SK-N-SH (cell line): ENCODE measurements at regions not wholly inside any gene's neighbourhood (a gene's known extent, or its start where the extent isn't known, plus 50 kb on each side); places are given as distances from the start of the nearest gene placed in this dataset.

ENCODE experiments used
- CTCF ChIA-PET: fragments of 300-600, 350-600 bp; formaldehyde crosslinking; extraction: SDS; loops from one replicate; lab custom pipeline; 2021; lab: Yijun Ruan, JAX
- POLR2A ChIA-PET: fragments of 350-600 bp; sonication (Branson Sonifier 250); formaldehyde crosslinking; extraction: SDS; loops from one replicate; lab custom pipeline; 2020; ENCODE audit warnings: antibody characterized with exemption, inconsistent platforms; lab: Yijun Ruan, JAX
- DNase-seq: peaks from one replicate; pipeline ENCODE4 v3.0.0; 2012
- H2AFZ ChIP-seq: fragments of 200-600 bp; sonication (generic); 2 replicates; pipeline ENCODE4 v1.8.1; 2016; ENCODE audit warnings: antibody characterized with exemption, mild to moderate bottlenecking, low read depth
- H3F3A ChIP-seq: fragments of 200-600 bp; sonication (generic); replicated peaks from 2 replicates; pipeline ENCODE3; 2016; ENCODE audit warnings: antibody characterized with exemption, mild to moderate bottlenecking; ENCODE audit not compliant: insufficient read depth
- H3K27ac ChIP-seq, 2 experiments: fragments of 200-500 bp in 1 of 2; fragments of 200-600 bp in 1 of 2; sonication (Bioruptor generic) in 1 of 2; sonication (generic), shearing (Covaris generic) in 1 of 2; 2 replicates each; pipeline versions ENCODE4 v1.5.1 to v1.6.1; 2014 to 2016; ENCODE audit warnings: low read depth in 2 of 2, inconsistent platforms in 1 of 2, low read length in 1 of 2, mild to moderate bottlenecking in 1 of 2, mixed read lengths in 1 of 2
- H3K27me3 ChIP-seq: fragments of 200-600 bp; sonication (generic), shearing (Covaris generic); 2 replicates; pipeline ENCODE4 v1.6.1; 2016; ENCODE audit warnings: mixed run types; ENCODE audit not compliant: insufficient read depth
- H3K36me3 ChIP-seq, 2 experiments: fragments of 200-500 bp in 1 of 2; fragments of 200-600 bp in 1 of 2; sonication (Bioruptor generic) in 1 of 2; sonication (generic) in 1 of 2; replicated peaks in 1 of 2; 2 replicates each; pipeline versions ENCODE3 to v1.5.1; 2014 to 2016; ENCODE audit warnings: low read length in 1 of 2, mild to moderate bottlenecking in 1 of 2; ENCODE audit not compliant: insufficient read depth in 2 of 2, control insufficient read depth in 1 of 2
- H3K4me1 ChIP-seq, 2 experiments: fragments of 200-500 bp in 1 of 2; fragments of 200-600 bp in 1 of 2; sonication (Bioruptor generic) in 1 of 2; sonication (generic), shearing (Covaris generic) in 1 of 2; 2 replicates each; pipeline versions ENCODE4 v1.5.1 to v1.6.1; 2014 to 2016; ENCODE audit warnings: low read depth in 1 of 2, low read length in 1 of 2, mixed run types in 1 of 2; ENCODE audit not compliant: insufficient read depth in 2 of 2, control insufficient read depth in 1 of 2
- H3K4me2 ChIP-seq: fragments of 200-600 bp; sonication (generic), shearing (Covaris generic); 2 replicates; pipeline ENCODE4 v1.6.1; 2017; ENCODE audit warnings: mixed run types
- H3K4me3 ChIP-seq, 2 experiments: fragments of 200-500 bp in 1 of 2; fragments of 200-600 bp in 1 of 2; sonication (Bioruptor generic) in 1 of 2; sonication (generic), shearing (Covaris generic) in 1 of 2; 2 replicates each; pipeline versions ENCODE4 v1.5.1 to v1.8.1; 2014 to 2016; ENCODE audit warnings: low read depth in 2 of 2, inconsistent platforms in 1 of 2, low read length in 1 of 2, mild to moderate bottlenecking in 1 of 2, mixed read lengths in 1 of 2, moderate library complexity in 1 of 2
- H3K79me2 ChIP-seq: fragments of 200-600 bp; sonication (generic); 2 replicates; pipeline ENCODE4 v1.8.1; 2017; ENCODE audit warnings: mild to moderate bottlenecking; ENCODE audit not compliant: insufficient read depth
- H3K9ac ChIP-seq: fragments of 200-600 bp; sonication (generic); 2 replicates; pipeline ENCODE4 v1.6.1; 2017; ENCODE audit warnings: mixed run types
- H3K9me2 ChIP-seq: fragments of 200-600 bp; sonication (generic); 2 replicates; pipeline ENCODE4 v1.6.1; 2017; ENCODE audit warnings: mixed run types
- H3K9me3 ChIP-seq: fragments of 200-600 bp; sonication (generic); 2 replicates; pipeline ENCODE4 v1.6.1; 2017; ENCODE audit warnings: mixed run types, mild to moderate bottlenecking, moderate library complexity
- H4K20me1 ChIP-seq: fragments of 200-600 bp; sonication (generic); 2 replicates; pipeline ENCODE4 v1.6.1; 2017; ENCODE audit warnings: mild to moderate bottlenecking, mixed run types; ENCODE audit not compliant: insufficient read depth
- ELF1 ChIP-seq: IDR thresholded peaks from 2 replicates; pipeline ENCODE4 v1.4.0; 2012
- FOXM1 ChIP-seq: IDR thresholded peaks from 2 replicates; pipeline ENCODE4 v1.4.0; 2012; ENCODE audit warnings: low read depth, mild to moderate bottlenecking
- MAX ChIP-seq: IDR thresholded peaks from 2 replicates; pipeline ENCODE4 v1.4.0; 2012; ENCODE audit warnings: low read depth
- MEF2A ChIP-seq: IDR thresholded peaks from 2 replicates; pipeline ENCODE4 v1.4.0; 2012; ENCODE audit warnings: low read depth, borderline replicate concordance
- MXI1 ChIP-seq: IDR thresholded peaks from 2 replicates; pipeline ENCODE4 v1.6.1; 2012; ENCODE audit warnings: mild to moderate bottlenecking, low read depth, low read length, improper control_type of control experiment
- NRF1 ChIP-seq: IDR thresholded peaks from 2 replicates; pipeline ENCODE4 v1.6.1; 2012; ENCODE audit warnings: low read depth, mild to moderate bottlenecking, low read length
- SIN3A ChIP-seq: IDR thresholded peaks from 2 replicates; pipeline ENCODE4 v1.6.1; 2012; ENCODE audit warnings: low read depth, mild to moderate bottlenecking, low read length, moderate library complexity, borderline replicate concordance
- SMC3 ChIP-seq: IDR thresholded peaks from 2 replicates; pipeline ENCODE4 v1.6.1; 2012; ENCODE audit warnings: low read depth, low read length, improper control_type of control experiment
- TAF1 ChIP-seq: IDR thresholded peaks from 2 replicates; pipeline ENCODE4 v1.6.1; 2012; ENCODE audit warnings: low read depth, mild to moderate bottlenecking, low read length, moderate library complexity, borderline replicate concordance
- TEAD4 ChIP-seq: IDR thresholded peaks from 2 replicates; pipeline ENCODE4 v1.4.0; 2012; ENCODE audit warnings: mild to moderate bottlenecking, borderline replicate concordance; ENCODE audit not compliant: insufficient read depth
- YY1 ChIP-seq: IDR thresholded peaks from 2 replicates; pipeline ENCODE4 v1.4.0; 2012; ENCODE audit warnings: low read depth, mild to moderate bottlenecking
- ZBTB33 ChIP-seq: IDR thresholded peaks from 2 replicates; pipeline ENCODE4 v1.4.0; 2012; ENCODE audit warnings: low read depth, borderline replicate concordance
- WGBS: methylation state at CpG from one replicate; pipeline ENCODE4 v1.1.6; 2017; ENCODE audit warnings: low lambda C conversion rate; 5-methylcytosine and 5-hydroxymethylcytosine counted together
- TF ChIP-seq, protein P1 (sequence below): fragments of 150-350 bp; IDR thresholded peaks from 2 replicates; pipeline ENCODE4 v1.6.1; 2016; ENCODE audit warnings: mild to moderate bottlenecking, low read depth, low read length
- TF ChIP-seq, protein P2 (sequence below): fragments of 200-600 bp; sonication (generic); IDR thresholded peaks from 2 replicates; pipeline ENCODE4 v1.6.1; 2017; ENCODE audit warnings: antibody characterized with exemption, mild to moderate bottlenecking, moderate library complexity
- TF ChIP-seq, protein P3 (sequence below): IDR thresholded peaks from 2 replicates; pipeline ENCODE4 v1.4.0; 2012; ENCODE audit warnings: low read depth, borderline replicate concordance

GRCh38 chr5:93245226-93245625 is 335.8 kb downstream of the NR2F1-AS1 start:
- Histone ChIP-seq H3K36me3 (no peaks in the 10 kb centered on the region), H3K27ac (no peak overlapping the region), H3K4me2 (no peak overlapping the region), H3K9ac (no peak overlapping the region), H3K9me3 (no peaks in the 10 kb centered on the region), H3K27me3 (no peaks in the 10 kb centered on the region), H3K79me2 (no peaks in the 10 kb centered on the region), H3K4me3 (no peak overlapping the region), H3K9me2 (no peaks in the 10 kb centered on the region), H4K20me1 (no peaks in the 10 kb centered on the region), H2AFZ (no peak overlapping the region; the same call in 1 of the 2 replicates), H3K4me1 (peaks cover 3 to 6% of the 10 kb centered on the region in 2 experiments; a peak in 2 of 4 replicates), H3F3A (no peaks in the 10 kb centered on the region)
- no peak for TF ChIP-seq MEF2A
- no peak for TF ChIP-seq ELF1
- no peak for TF ChIP-seq MXI1
- TF ChIP-seq MAX = no peak
- TF ChIP-seq, protein P1, sequence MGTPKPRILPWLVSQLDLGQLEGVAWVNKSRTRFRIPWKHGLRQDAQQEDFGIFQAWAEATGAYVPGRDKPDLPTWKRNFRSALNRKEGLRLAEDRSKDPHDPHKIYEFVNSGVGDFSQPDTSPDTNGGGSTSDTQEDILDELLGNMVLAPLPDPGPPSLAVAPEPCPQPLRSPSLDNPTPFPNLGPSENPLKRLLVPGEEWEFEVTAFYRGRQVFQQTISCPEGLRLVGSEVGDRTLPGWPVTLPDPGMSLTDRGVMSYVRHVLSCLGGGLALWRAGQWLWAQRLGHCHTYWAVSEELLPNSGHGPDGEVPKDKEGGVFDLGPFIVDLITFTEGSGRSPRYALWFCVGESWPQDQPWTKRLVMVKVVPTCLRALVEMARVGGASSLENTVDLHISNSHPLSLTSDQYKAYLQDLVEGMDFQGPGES = no peak
- TF ChIP-seq FOXM1 = no peak
- TF ChIP-seq TEAD4 = no peak
- no peak for TF ChIP-seq ZBTB33
- no peak for DNase-seq
- ChIA-PET POLR2A (no interaction called here), CTCF (no interaction called here)
- 89% methylated on average over 3 of the region's 3 CpGs for WGBS

- H3K27me3 ChIP-seq = no peaks in the 10 kb centered on the region
- POLR2A ChIA-PET = no interaction called here
- TF ChIP-seq YY1 (no peak), MEF2A (no peak), TAF1 (no peak), ELF1 (no peak), SMC3 (no peak), MXI1 (no peak), SIN3A (no peak), NRF1 (no peak)
- TF ChIP-seq, protein P2, sequence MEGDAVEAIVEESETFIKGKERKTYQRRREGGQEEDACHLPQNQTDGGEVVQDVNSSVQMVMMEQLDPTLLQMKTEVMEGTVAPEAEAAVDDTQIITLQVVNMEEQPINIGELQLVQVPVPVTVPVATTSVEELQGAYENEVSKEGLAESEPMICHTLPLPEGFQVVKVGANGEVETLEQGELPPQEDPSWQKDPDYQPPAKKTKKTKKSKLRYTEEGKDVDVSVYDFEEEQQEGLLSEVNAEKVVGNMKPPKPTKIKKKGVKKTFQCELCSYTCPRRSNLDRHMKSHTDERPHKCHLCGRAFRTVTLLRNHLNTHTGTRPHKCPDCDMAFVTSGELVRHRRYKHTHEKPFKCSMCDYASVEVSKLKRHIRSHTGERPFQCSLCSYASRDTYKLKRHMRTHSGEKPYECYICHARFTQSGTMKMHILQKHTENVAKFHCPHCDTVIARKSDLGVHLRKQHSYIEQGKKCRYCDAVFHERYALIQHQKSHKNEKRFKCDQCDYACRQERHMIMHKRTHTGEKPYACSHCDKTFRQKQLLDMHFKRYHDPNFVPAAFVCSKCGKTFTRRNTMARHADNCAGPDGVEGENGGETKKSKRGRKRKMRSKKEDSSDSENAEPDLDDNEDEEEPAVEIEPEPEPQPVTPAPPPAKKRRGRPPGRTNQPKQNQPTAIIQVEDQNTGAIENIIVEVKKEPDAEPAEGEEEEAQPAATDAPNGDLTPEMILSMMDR = no peak
- TF ChIP-seq, protein P3, sequence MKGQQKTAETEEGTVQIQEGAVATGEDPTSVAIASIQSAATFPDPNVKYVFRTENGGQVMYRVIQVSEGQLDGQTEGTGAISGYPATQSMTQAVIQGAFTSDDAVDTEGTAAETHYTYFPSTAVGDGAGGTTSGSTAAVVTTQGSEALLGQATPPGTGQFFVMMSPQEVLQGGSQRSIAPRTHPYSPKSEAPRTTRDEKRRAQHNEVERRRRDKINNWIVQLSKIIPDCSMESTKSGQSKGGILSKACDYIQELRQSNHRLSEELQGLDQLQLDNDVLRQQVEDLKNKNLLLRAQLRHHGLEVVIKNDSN = no peak
- TF ChIP-seq, all 33 proteins: peak for 0
- H3K27ac ChIP-seq = no peak overlapping the region
- no peaks in the 10 kb centered on the region; a peak in 2 of 4 replicates for H3K4me1 ChIP-seq
- H3K4me3 ChIP-seq = no peak overlapping the region
- no peak for DNase-seq
- no peak overlapping the region for H3K4me2 ChIP-seq
- H3K36me3 ChIP-seq = no peaks in the 10 kb centered on the region
- H3K9me2 ChIP-seq = no peaks in the 10 kb centered on the region
- no peaks in the 10 kb centered on the region for H3K79me2 ChIP-seq
- H3F3A ChIP-seq = no peaks in the 10 kb centered on the region
- WGBS = 81% methylated on average over 1 of the region's 1 CpG
- CTCF ChIA-PET = no interaction called here
- no peak overlapping the region for H2AFZ ChIP-seq
- no peaks in the 10 kb centered on the region for H4K20me1 ChIP-seq
- H3K9ac ChIP-seq = no peak overlapping the region
- H3K9me3 ChIP-seq = no peaks in the 10 kb centered on the region
Observed at GRCh38 chr5:93243481-93243880, 337.5 kb downstream of the NR2F1-AS1 start.
